Heart right ventricle (tissue), 16 donors: ENCODE measurements at regions not wholly inside any gene's neighbourhood (a gene's known extent, or its start where the extent isn't known, plus 50 kb on each side); places are given as distances from the start of the nearest gene placed in this dataset.

Experiments
- ATAC-seq, 8 donors: fragments of 200-7000 bp; cut with Tn5 transposase; one replicate each; pipeline ENCODE4 v1.9.1; 2020; ENCODE audit warnings: mild to moderate bottlenecking in 8 of 8, moderate library complexity in 8 of 8, moderate number of reproducible peaks in 1 of 8
- DNase-seq, 2 donors: peaks; one replicate each; pipeline ENCODE4 v3.0.0-alpha.2; 2020
- H3K27ac ChIP-seq, 10 donors: fragments of 200-600 bp; sonication (generic) in 2 of 10; one replicate each; pipeline versions ENCODE4 v1.5.0 to v1.8.0; 2020 to 2022; ENCODE audit warnings: mild to moderate bottlenecking in 3 of 10
- H3K27me3 ChIP-seq, 7 donors: fragments of 200-600 bp; one replicate each; pipeline ENCODE4 v1.8.0; 2021 to 2022; ENCODE audit warnings: mild to moderate bottlenecking in 2 of 7
- H3K36me3 ChIP-seq, 9 donors: fragments of 200-600 bp; sonication (generic) in 1 of 9; one replicate each; pipeline versions ENCODE4 v1.5.0 to v1.8.0; 2020 to 2022; ENCODE audit warnings: mild to moderate bottlenecking in 2 of 9
- H3K4me1 ChIP-seq, 9 donors: fragments of 200-600 bp; sonication (generic) in 1 of 9; one replicate each; pipeline versions ENCODE4 v1.5.0 to v1.8.0; 2020 to 2022; ENCODE audit warnings: mild to moderate bottlenecking in 4 of 9
- H3K4me3 ChIP-seq, 10 donors: fragments of 200-600 bp; sonication (generic) in 2 of 10; one replicate each; pipeline versions ENCODE4 v1.5.0 to v1.8.0; 2020 to 2022; ENCODE audit warnings: mild to moderate bottlenecking in 7 of 10, moderate library complexity in 2 of 10
- H3K9me3 ChIP-seq, 11 donors: fragments of 200-600 bp in 10 of 11; sonication (generic) in 2 of 11; one replicate each; pipeline versions ENCODE4 v1.5.0 to v1.8.0; 2013 to 2022; ENCODE audit warnings: mild to moderate bottlenecking in 2 of 11, control low read depth in 1 of 11, moderate library complexity in 1 of 11
- CTCF ChIP-seq, 9 donors: fragments of 200-600 bp; sonication (generic) in 2 of 9; IDR thresholded peaks; one replicate each; pipeline versions ENCODE4 v1.5.0 to v1.8.0; 2021 to 2022; ENCODE audit warnings: antibody characterized with exemption in 9 of 9, mild to moderate bottlenecking in 5 of 9, moderate library complexity in 1 of 9
- WGBS, 2 donors: extraction: QIAGEN DNeasy Blood & Tissue Kit; methylation state at CpG; one replicate each; pipeline ENCODE4 v1.1.7; 2013; ENCODE audit warnings: inconsistent platforms in 1 of 2; 5-methylcytosine and 5-hydroxymethylcytosine counted together
- intact Hi-C, 10 donors: fragments of 100-400 bp; cut with DNase I; formaldehyde crosslinking; loops; one replicate each; pipeline versions ENCODE4 v1.11.1 to v1.14.2; 2022
- donor health status: Arrhythmogenic right ventricular cardiomyopathy.
- donor health status: ischemic (EF 13 %, LVEDD 7.1; RV severe dilation, severe dysfunction).
- donor health status: healthy with polysubstance abuse.
- donor health status: DM: no; HTN: yes; CAD: no.
- donor health status: DM: no; HTN: no; CAD: no.
- donor health status: ischemic (EF 25% LVEDD 6.9; RV normal size, moderate dysfunction).
- donor health status: ischemic (EF 25% LVEDD 5.7; RV mildly dilated, moderate dysfunction).
- donor health status: healthy.
- donor health status: DM: yes; HTN: yes; CAD: no.
- donor health status: Ischemic cardiomyopathy.
- donor health status: ischemic (EF 35%, LVEDD 5.7; RV mildly dilated, moderate dysfunction).
- donor health status: nonischemic (EF 11% LVEDD 7.7; RV severe dilation, severe dysfunction).
- donor health status: DM: yes; HTN: yes; CAD: no.
- donor health status: PGD.
- donor health status: ischemic (EF 29% LVEDD 5.4; RV normal size, mild dysfunction).
- donor health status: nonischemic (EF 23%, LVEDD 6.1; RV moderate dilation, normal function).

GRCh38 chr14:39974036-39974435, 541.8 kb upstream of the FBXO33 start:
- Histone ChIP-seq H3K27me3 (no peaks in the 10 kb centered on the region), H3K9me3 (peaks cover 0 to 2% (median 0%) of the 10 kb centered on the region in 11 donors), H3K36me3 (no peaks in the 10 kb centered on the region), H3K27ac (no peak overlapping the region), H3K4me1 (no peaks in the 10 kb centered on the region), H3K4me3 (no peak overlapping the region)
- no peak for TF ChIP-seq CTCF (IDR thresholded peaks at IDR 0.05)
- ATAC-seq (no peak), DNase-seq (no peak)
- WGBS, 2 donors, result 75 to 86% methylated on average over 1 of the region's 1 CpG
- intact Hi-C loops, result no loop called here

- Histone ChIP-seq H3K36me3 (no peaks in the 10 kb centered on the region), H3K27me3 (no peaks in the 10 kb centered on the region), H3K4me1 (no peaks in the 10 kb centered on the region), H3K9me3 (peaks cover 0 to 2% (median 0%) of the 10 kb centered on the region in 11 donors), H3K4me3 (no peak overlapping the region), H3K27ac (no peak overlapping the region)
- intact Hi-C loops, result no loop called here
- no peak for DNase-seq
- 90 to 95% methylated on average over 2 of the region's 2 CpGs for WGBS, 2 donors
- ATAC-seq, result no peak
- no peak for TF ChIP-seq CTCF (IDR thresholded peaks at IDR 0.05)
Measured at GRCh38 chr14:39972704-39973103, 540.5 kb upstream of the FBXO33 start.

- no peak for TF ChIP-seq CTCF (IDR thresholded peaks at IDR 0.05)
- WGBS, 2 donors, result 83 to 84% methylated on average over 1 of the region's 1 CpG
- no peaks in the 10 kb centered on the region for H3K27me3 ChIP-seq
- H3K9me3 ChIP-seq, result peaks cover 0 to 7% (median 0%) of the 10 kb centered on the region in 11 donors
- H3K27ac ChIP-seq, result no peak overlapping the region
- DNase-seq, result no peak
- no peak for ATAC-seq
- no peaks in the 10 kb centered on the region for H3K4me1 ChIP-seq
- no peak overlapping the region for H3K4me3 ChIP-seq
- intact Hi-C loops, result no loop called here
- no peaks in the 10 kb centered on the region for H3K36me3 ChIP-seq
Measured at GRCh38 chr14:39967885-39968284, 535.7 kb upstream of the FBXO33 start.

- H3K36me3 ChIP-seq, result no peaks in the 10 kb centered on the region
- no peak overlapping the region for H3K27ac ChIP-seq
- ATAC-seq (no peak), DNase-seq (no peak)
- H3K4me3 ChIP-seq, result no peak overlapping the region
- H3K4me1 ChIP-seq, result no peaks in the 10 kb centered on the region
- WGBS, 2 donors, result 79 to 82% methylated on average over 3 of the region's 3 CpGs
- intact Hi-C loops, result no loop called here
- H3K27me3 ChIP-seq, result no peaks in the 10 kb centered on the region
- peaks cover 0 to 57% (median 4%) of the 10 kb centered on the region in 11 donors for H3K9me3 ChIP-seq
- TF ChIP-seq CTCF (IDR thresholded peaks at IDR 0.05), result no peak
Measured at GRCh38 chr14:39957987-39958386, 525.8 kb upstream of the FBXO33 start.
